GM21360 (cell line): ENCODE measurements at regions not wholly inside any gene's neighbourhood (a gene's known extent, or its start where the extent isn't known, plus 50 kb on each side); places are given as distances from the start of the nearest gene placed in this dataset.

ENCODE experiments used
- ATAC-seq: cut with Tn5 transposase; IDR thresholded peaks from one replicate; pipeline ENCODE4 v1.9.1; 2021; ENCODE audit warnings: mild to moderate bottlenecking, moderate library complexity; ENCODE audit not compliant: unreplicated experiment

GRCh38 chr17:71110326-71110725 lies 941.0 kb downstream of the KCNJ2 start:
- no peak for ATAC-seq

- ATAC-seq, result no peak
Observed at GRCh38 chr17:71111460-71111859, 942.1 kb downstream of the KCNJ2 start.

GRCh38 chr17:71111934-71112333 lies 942.6 kb downstream of the KCNJ2 start:
- no peak for ATAC-seq

GRCh38 chr17:71113347-71113746 lies 944.0 kb downstream of the KCNJ2 start:
- no peak for ATAC-seq

- ATAC-seq, result no peak
Observed at GRCh38 chr17:71114911-71115668, 945.8 kb downstream of the KCNJ2 start.

- ATAC-seq, result no peak
Observed at GRCh38 chr17:71115669-71115972, 946.3 kb downstream of the KCNJ2 start.

- ATAC-seq, result no peak
Observed at GRCh38 chr17:71117466-71117865, 948.1 kb downstream of the KCNJ2 start.

GRCh38 chr17:71118039-71118438 lies 948.7 kb downstream of the KCNJ2 start:
- ATAC-seq, result no peak

- ATAC-seq, result no peak
Observed at GRCh38 chr17:71127416-71127815, 958.1 kb downstream of the KCNJ2 start.

GRCh38 chr17:71142333-71142732 lies 973.0 kb downstream of the KCNJ2 start:
- ATAC-seq, result no peak

GRCh38 chr17:71145486-71145885 lies 975.3 kb upstream of the SOX9 start:
- ATAC-seq, result no peak

- ATAC-seq, result no peak
Observed at GRCh38 chr17:71147906-71148305, 972.9 kb upstream of the SOX9 start.

- ATAC-seq, result no peak
Observed at GRCh38 chr17:71149607-71150006, 971.2 kb upstream of the SOX9 start.

- no peak for ATAC-seq
Observed at GRCh38 chr17:71157297-71157696, 963.5 kb upstream of the SOX9 start.

GRCh38 chr17:71158437-71158836 lies 962.4 kb upstream of the SOX9 start:
- ATAC-seq, result no peak

- ATAC-seq, result no peak
Observed at GRCh38 chr17:71163121-71163812, 957.6 kb upstream of the SOX9 start.

GRCh38 chr17:71163813-71164122 lies 957.1 kb upstream of the SOX9 start:
- no peak for ATAC-seq

GRCh38 chr17:71164561-71164960 lies 956.3 kb upstream of the SOX9 start:
- no peak for ATAC-seq

GRCh38 chr17:71166311-71166710 lies 954.5 kb upstream of the SOX9 start:
- ATAC-seq, result no peak

- no peak for ATAC-seq
Observed at GRCh38 chr17:71168053-71168741, 952.6 kb upstream of the SOX9 start.

GRCh38 chr17:71170070-71170469 lies 950.8 kb upstream of the SOX9 start:
- ATAC-seq, result no peak

GRCh38 chr17:71171270-71171669 lies 949.5 kb upstream of the SOX9 start:
- ATAC-seq, result no peak
